Loucy (cell line): ENCODE measurements at regions not wholly inside any gene's neighbourhood (a gene's known extent, or its start where the extent isn't known, plus 50 kb on each side); places are given as distances from the start of the nearest gene placed in this dataset.

Source experiments
- H2AFZ ChIP-seq: fragments of 200-600 bp; sonication (generic); 2 replicates; pipeline ENCODE4 v1.6.0; 2016; ENCODE audit warnings: antibody characterized with exemption, mild to moderate bottlenecking, low read length, moderate library complexity
- H3F3A ChIP-seq: fragments of 200-600 bp; 2 replicates; pipeline ENCODE4 v1.6.0; 2016; ENCODE audit warnings: antibody characterized with exemption, low read depth, mild to moderate bottlenecking
- H3K27me3 ChIP-seq: fragments of 200-600 bp; sonication (generic); 2 replicates; pipeline ENCODE4 v1.6.1; 2014; ENCODE audit warnings: low read length, mild to moderate bottlenecking; ENCODE audit not compliant: insufficient read depth, poor library complexity, severe bottlenecking
- H3K36me3 ChIP-seq: fragments of 200-600 bp; sonication (generic); 2 replicates; pipeline ENCODE4 v1.6.1; 2016; ENCODE audit warnings: low read length; ENCODE audit not compliant: insufficient read depth
- H3K4me1 ChIP-seq: fragments of 200-600 bp; sonication (generic); 2 replicates; pipeline ENCODE4 v1.5.1; 2014; ENCODE audit warnings: low read length, mild to moderate bottlenecking; ENCODE audit not compliant: insufficient read depth, poor library complexity, severe bottlenecking
- H3K4me2 ChIP-seq: fragments of 200-600 bp; sonication (generic); 2 replicates; pipeline ENCODE4 v1.6.0; 2014; ENCODE audit warnings: antibody characterized with exemption, low read length, low read depth, mild to moderate bottlenecking; ENCODE audit not compliant: poor library complexity, severe bottlenecking
- H3K4me3 ChIP-seq: fragments of 200-600 bp; sonication (generic); 2 replicates; pipeline ENCODE4 v1.5.1; 2014; ENCODE audit warnings: low read length, mild to moderate bottlenecking, mixed read lengths; ENCODE audit not compliant: poor library complexity, severe bottlenecking
- H3K79me2 ChIP-seq: fragments of 200-600 bp; sonication (generic); 2 replicates; pipeline ENCODE4 v1.6.1; 2014; ENCODE audit warnings: low read length; ENCODE audit not compliant: insufficient read depth
- H3K9ac ChIP-seq: fragments of 200-600 bp; sonication (generic); 2 replicates; pipeline ENCODE4 v1.6.0; 2014; ENCODE audit warnings: mild to moderate bottlenecking, low read depth, low read length, moderate library complexity; ENCODE audit not compliant: poor library complexity, severe bottlenecking
- H3K9me2 ChIP-seq: fragments of 200-600 bp; sonication (generic); replicated peaks from 2 replicates; pipeline ENCODE4 v1.6.1; 2016; ENCODE audit warnings: low read depth, low read length, mixed read lengths
- H3K9me3 ChIP-seq: fragments of 200-600 bp; sonication (generic); 2 replicates; pipeline ENCODE4 v1.6.1; 2014; ENCODE audit warnings: mild to moderate bottlenecking, antibody characterized with exemption, low read length, low read depth; ENCODE audit not compliant: insufficient read depth
- H4K20me1 ChIP-seq: fragments of 200-600 bp; sonication (generic); 2 replicates; pipeline ENCODE4 v1.6.0; 2014; ENCODE audit warnings: antibody characterized with exemption, low read length, mild to moderate bottlenecking; ENCODE audit not compliant: insufficient read depth, poor library complexity, severe bottlenecking
- EZH2phosphoT487 ChIP-seq: fragments of 200-600 bp; IDR thresholded peaks from 2 replicates; pipeline ENCODE4 v1.6.1; 2018; ENCODE audit warnings: antibody characterized with exemption, mild to moderate bottlenecking, moderate library complexity, borderline replicate concordance
- TF ChIP-seq, protein P1 (sequence below): fragments of 200-600 bp; sonication (generic); conservative IDR thresholded peaks from 2 replicates; pipeline ENCODE4 v1.5.1; 2014; ENCODE audit warnings: mild to moderate bottlenecking, antibody characterized with exemption, low read length

DNA sequence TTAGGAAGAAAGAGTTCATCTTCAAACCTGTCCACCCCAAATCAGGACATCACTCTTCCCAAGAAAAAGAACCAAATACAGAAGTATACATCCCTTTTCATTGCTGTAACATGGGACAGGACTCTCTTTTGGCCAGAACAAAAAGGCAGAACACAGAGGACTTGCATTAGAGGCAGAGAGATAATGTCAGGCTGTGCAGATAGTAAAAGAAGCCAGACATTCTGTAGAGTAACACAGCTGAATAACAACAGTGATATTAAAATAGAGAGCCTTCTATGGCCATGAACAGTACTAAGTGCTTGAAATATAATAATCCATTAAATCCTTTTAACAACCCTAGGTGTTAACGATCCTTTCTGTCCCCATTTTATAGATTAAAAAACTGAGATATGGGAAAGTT lies 437.2 kb downstream of the NFIB start:
- Histone ChIP-seq H4K20me1 (no peaks in the 10 kb centered on the region), H3K9ac (no peak overlapping the region), H3K9me3 (no peaks in the 10 kb centered on the region), H3K79me2 (no peaks in the 10 kb centered on the region), H3K4me3 (no peak overlapping the region), H2AFZ (no peak overlapping the region), H3K4me1 (no peaks in the 10 kb centered on the region), H3K9me2 (no peaks in the 10 kb centered on the region), H3F3A (no peaks in the 10 kb centered on the region), H3K36me3 (no peaks in the 10 kb centered on the region), H3K4me2 (no peak overlapping the region), H3K27me3 (no peaks in the 10 kb centered on the region)
- TF ChIP-seq, protein P1, sequence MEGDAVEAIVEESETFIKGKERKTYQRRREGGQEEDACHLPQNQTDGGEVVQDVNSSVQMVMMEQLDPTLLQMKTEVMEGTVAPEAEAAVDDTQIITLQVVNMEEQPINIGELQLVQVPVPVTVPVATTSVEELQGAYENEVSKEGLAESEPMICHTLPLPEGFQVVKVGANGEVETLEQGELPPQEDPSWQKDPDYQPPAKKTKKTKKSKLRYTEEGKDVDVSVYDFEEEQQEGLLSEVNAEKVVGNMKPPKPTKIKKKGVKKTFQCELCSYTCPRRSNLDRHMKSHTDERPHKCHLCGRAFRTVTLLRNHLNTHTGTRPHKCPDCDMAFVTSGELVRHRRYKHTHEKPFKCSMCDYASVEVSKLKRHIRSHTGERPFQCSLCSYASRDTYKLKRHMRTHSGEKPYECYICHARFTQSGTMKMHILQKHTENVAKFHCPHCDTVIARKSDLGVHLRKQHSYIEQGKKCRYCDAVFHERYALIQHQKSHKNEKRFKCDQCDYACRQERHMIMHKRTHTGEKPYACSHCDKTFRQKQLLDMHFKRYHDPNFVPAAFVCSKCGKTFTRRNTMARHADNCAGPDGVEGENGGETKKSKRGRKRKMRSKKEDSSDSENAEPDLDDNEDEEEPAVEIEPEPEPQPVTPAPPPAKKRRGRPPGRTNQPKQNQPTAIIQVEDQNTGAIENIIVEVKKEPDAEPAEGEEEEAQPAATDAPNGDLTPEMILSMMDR = no peak
- no peak for TF ChIP-seq EZH2phosphoT487

DNA sequence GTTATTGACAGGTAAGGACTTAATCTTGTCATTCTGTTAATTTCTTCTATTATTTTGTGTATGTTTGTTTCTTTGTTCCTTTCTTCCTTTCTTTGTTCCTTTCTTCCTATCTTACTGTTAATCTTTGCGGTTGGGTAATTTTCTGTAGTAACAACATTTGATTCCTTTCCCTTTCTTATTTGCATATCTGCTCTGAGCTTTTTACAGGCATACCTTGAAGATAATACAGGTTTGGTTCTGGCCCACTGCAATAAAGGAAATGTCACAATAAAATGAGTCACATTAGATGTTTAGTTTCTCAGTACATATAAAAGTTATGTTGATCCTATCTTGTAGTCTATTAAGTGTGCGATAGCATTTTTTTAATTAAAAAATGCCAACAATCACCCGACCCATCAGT lies 440.7 kb downstream of the NFIB start:
- no peak overlapping the region for H2AFZ ChIP-seq
- H3K27me3 ChIP-seq = no peaks in the 10 kb centered on the region
- H3K9ac ChIP-seq = no peak overlapping the region
- no peaks in the 10 kb centered on the region for H3K9me2 ChIP-seq
- no peaks in the 10 kb centered on the region for H4K20me1 ChIP-seq
- no peak overlapping the region for H3K4me2 ChIP-seq
- TF ChIP-seq, protein P1 = no peak
- TF ChIP-seq EZH2phosphoT487 = no peak
- H3K4me3 ChIP-seq = no peak overlapping the region
- H3K4me1 ChIP-seq = no peaks in the 10 kb centered on the region
- H3K9me3 ChIP-seq = no peaks in the 10 kb centered on the region
- H3K36me3 ChIP-seq = no peaks in the 10 kb centered on the region
- H3F3A ChIP-seq = no peaks in the 10 kb centered on the region
- H3K79me2 ChIP-seq = no peaks in the 10 kb centered on the region

DNA sequence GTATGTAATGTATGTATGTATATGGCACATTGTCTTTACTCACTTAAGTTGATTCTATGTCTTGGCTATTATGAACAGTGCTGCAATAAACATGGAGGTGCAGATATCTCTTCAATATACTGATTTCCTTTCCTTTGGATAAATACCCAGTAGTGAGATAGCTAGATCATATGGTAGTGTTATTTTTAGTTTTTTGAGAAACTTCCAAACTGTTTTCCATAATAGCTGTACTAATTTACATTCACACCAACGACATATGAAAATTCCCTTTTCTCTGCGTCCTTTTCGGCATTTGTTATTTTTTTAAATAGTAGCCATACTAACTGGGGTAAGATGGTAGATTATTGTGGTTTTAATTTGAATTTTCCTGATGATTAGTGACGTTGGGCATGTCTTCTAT lies 445.6 kb downstream of the NFIB start:
- Histone ChIP-seq H3K36me3 (no peaks in the 10 kb centered on the region), H3K4me2 (no peak overlapping the region), H3K9ac (no peak overlapping the region), H3K9me2 (no peaks in the 10 kb centered on the region), H2AFZ (no peak overlapping the region), H4K20me1 (no peaks in the 10 kb centered on the region), H3K79me2 (no peaks in the 10 kb centered on the region), H3K4me1 (no peaks in the 10 kb centered on the region), H3K9me3 (no peaks in the 10 kb centered on the region), H3K27me3 (no peaks in the 10 kb centered on the region), H3F3A (no peaks in the 10 kb centered on the region), H3K4me3 (no peak overlapping the region)
- TF ChIP-seq EZH2phosphoT487 = no peak
- TF ChIP-seq, protein P1 = no peak
